HL-60 (cell line): ENCODE measurements at regions not wholly inside any gene's neighbourhood (a gene's known extent, or its start where the extent isn't known, plus 50 kb on each side); places are given as distances from the start of the nearest gene placed in this dataset.

Source experiments
- DNase-seq, 2 experiments: peaks; one replicate each; pipeline ENCODE4 v3.0.0-alpha.2; 2010 to 2020; ENCODE audit warnings: low read depth in 1 of 2, low spot score in 1 of 2
- H3K27ac ChIP-seq: fragments of 250-450 bp; sonication (Bioruptor Pico); replicated peaks from 2 replicates; pipeline ENCODE4 v1.5.1; 2020; ENCODE audit warnings: mild to moderate bottlenecking, moderate library complexity
- H3K27me3 ChIP-seq: fragments of 250-450 bp; sonication (Bioruptor Pico); 2 replicates; pipeline ENCODE4 v1.5.1; 2021; ENCODE audit warnings: mild to moderate bottlenecking, moderate library complexity; ENCODE audit not compliant: insufficient read depth, poor library complexity, severe bottlenecking
- H3K4me3 ChIP-seq: replicated peaks from 2 replicates; pipeline ENCODE4 v1.5.1; 2011; ENCODE audit warnings: mild to moderate bottlenecking, control low read depth, low read length; ENCODE audit not compliant: insufficient read depth
- CTCF ChIP-seq: IDR thresholded peaks from one replicate; pipeline ENCODE4 v1.5.1; 2011; ENCODE audit warnings: low read length, control low read depth, inconsistent platforms; ENCODE audit not compliant: insufficient read depth
- GABPA ChIP-seq: IDR thresholded peaks from 2 replicates; pipeline ENCODE4 v1.6.1; 2012; ENCODE audit warnings: low read depth
- POLR2AphosphoS5 ChIP-seq: IDR thresholded peaks from 2 replicates; pipeline ENCODE4 v1.6.1; 2012; ENCODE audit warnings: low read depth
- REST ChIP-seq: IDR thresholded peaks from 2 replicates; pipeline ENCODE4 v1.6.1; 2012; ENCODE audit warnings: low read depth; ENCODE audit not compliant: insufficient replicate concordance
- SPI1 ChIP-seq: IDR thresholded peaks from 2 replicates; pipeline ENCODE4 v1.6.1; 2012; ENCODE audit warnings: low read depth, mild to moderate bottlenecking, borderline replicate concordance

GRCh38 chrX:99301990-99302389 is 1108.1 kb downstream of the PCDH19 start:
- Histone ChIP-seq H3K27ac (no peak overlapping the region), H3K27me3 (no peaks in the 10 kb centered on the region), H3K4me3 (no peak overlapping the region)
- no peak for TF ChIP-seq SPI1
- TF ChIP-seq GABPA: no peak
- no peak for TF ChIP-seq POLR2AphosphoS5
- TF ChIP-seq REST: no peak
- TF ChIP-seq CTCF: no peak
- peak in 1 of 2 experiments; percentile 9 for DNase-seq

GRCh38 chrX:99271641-99272040 is 1138.4 kb downstream of the PCDH19 start:
- Histone ChIP-seq H3K4me3 (no peak overlapping the region), H3K27ac (no peak overlapping the region), H3K27me3 (no peaks in the 10 kb centered on the region)
- no peak for DNase-seq
- TF ChIP-seq REST (no peak), CTCF (no peak), GABPA (no peak), POLR2AphosphoS5 (no peak), SPI1 (no peak)

- Histone ChIP-seq H3K27me3 (no peaks in the 10 kb centered on the region), H3K27ac (no peak overlapping the region), H3K4me3 (no peak overlapping the region)
- no peak for DNase-seq
- TF ChIP-seq CTCF: no peak
- TF ChIP-seq REST: no peak
- no peak for TF ChIP-seq GABPA
- no peak for TF ChIP-seq SPI1
- TF ChIP-seq POLR2AphosphoS5: no peak
Observed at GRCh38 chrX:99266255-99266654, 1143.8 kb downstream of the PCDH19 start.
